Kidney capillary endothelial cell (primary cell): ENCODE measurements at regions not wholly inside any gene's neighbourhood (a gene's known extent, or its start where the extent isn't known, plus 50 kb on each side); places are given as distances from the start of the nearest gene placed in this dataset.
A peak's percentile ranks its signal among the peaks of the same experiment; 100 is the strongest.

Experiments
- DNase-seq: peaks from one replicate; pipeline ENCODE4 v3.0.0-alpha.2; 2018; ENCODE audit warnings: low spot score

DNA sequence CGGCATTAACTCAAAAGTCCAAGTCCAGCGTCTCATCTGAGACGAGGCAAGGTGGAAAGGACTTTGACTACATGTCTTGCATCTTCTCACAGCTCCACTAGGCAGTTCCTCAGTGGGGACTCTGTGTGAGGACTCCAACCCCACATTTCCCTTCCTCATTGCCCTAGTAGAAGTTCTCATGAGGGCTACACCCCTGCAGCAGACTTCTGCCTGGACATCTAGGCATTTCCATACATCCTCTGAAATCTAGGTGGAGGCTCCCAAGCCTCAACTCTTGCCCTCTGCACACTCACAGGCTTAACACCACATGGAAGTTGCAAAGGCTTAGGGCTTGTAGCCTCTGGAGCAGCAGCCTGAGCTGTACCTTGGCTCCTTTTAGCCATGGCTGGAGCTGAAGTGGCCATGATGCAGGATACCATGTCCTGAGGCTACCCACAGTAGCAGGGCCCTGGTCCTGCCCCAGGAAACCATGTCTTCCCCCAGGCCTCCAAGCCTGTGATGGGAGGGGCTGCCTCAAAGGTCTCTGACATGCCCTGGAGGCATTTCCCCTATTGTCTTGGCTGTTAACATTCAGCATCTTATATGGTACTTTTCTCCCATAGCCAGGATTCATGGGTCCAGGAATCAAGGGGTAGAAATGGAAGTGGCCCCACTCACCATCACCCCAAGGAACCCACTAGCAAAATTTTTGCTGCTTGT lies 194.6 kb upstream of the KCNG1 start:
- no peak for DNase-seq

DNA sequence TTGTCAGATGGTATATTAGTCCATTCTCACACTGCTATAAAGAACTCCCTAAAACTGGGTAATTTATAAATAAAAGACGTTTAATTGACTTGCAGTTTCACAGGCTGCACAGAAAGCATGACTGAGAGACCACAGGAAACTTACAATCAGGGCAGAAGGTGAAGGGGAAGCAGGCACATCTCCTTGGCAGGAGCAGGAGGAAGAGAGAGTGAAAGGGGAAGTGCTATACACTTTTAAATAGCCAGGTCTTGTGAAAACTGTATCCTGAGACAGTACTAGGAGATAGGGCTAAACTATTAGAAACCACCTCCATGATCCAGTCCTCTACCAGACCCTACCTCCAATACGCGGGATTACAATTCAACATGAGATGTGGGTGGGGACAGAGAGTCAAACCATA lies 193.9 kb upstream of the KCNG1 start:
- DNase-seq, result no peak

DNA sequence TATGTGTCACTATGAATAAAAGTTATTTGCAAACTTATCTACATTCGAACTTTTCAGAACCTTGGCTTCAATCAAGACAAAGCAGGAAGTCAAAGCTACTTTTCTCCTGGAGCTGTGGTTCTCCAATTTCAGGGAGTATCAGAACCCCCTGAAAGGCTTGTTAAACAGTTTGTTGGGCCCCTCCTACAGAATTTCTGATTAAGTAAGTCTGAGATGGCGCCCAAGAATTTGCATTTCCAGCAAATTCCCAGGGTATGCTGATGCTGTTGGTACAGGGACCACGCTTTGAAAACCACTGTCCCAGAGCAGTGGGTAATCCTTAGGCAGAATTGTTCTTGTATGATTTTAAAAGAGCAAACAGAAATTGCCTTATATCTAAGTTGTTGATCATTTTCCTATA lies 189.9 kb upstream of the KCNG1 start:
- no peak for DNase-seq

DNA sequence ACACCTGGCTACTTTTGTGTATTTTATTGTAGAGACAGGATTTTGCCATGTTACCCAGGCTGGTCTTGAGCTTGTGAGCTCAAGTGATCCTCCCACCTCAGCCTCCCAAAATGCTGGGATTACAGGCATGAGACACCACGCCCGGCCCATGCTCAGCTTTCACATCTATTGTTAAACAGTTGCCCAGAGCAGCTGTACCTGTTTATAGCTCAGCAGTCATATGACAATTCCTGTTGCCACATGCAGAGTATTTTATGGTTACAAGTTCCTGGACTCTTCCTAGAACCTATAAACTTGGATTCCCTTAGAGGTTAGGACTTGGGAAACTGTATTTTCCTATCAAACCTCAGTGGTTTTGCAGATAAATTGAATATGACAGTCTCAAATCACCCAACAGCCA lies 188.3 kb upstream of the KCNG1 start:
- no peak for DNase-seq

DNA sequence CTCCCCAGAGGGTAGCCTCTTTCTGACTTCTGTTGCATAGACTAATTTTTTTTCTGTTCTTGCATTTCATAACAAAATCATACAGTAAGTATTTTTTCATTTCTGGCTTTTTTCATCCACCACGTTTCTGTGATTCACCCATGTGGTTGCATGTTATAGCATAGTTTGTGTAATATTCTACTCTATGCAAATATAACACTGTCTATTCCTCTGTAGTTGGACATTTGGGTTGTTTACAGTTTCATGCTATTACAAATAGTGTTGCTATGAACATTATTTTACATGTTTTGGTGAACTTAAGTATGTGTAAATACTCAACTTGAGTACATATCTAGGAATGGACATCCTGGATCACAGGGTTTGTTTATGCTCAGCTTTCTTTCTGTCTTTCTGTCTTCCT lies 187.2 kb upstream of the KCNG1 start:
- no peak for DNase-seq

DNA sequence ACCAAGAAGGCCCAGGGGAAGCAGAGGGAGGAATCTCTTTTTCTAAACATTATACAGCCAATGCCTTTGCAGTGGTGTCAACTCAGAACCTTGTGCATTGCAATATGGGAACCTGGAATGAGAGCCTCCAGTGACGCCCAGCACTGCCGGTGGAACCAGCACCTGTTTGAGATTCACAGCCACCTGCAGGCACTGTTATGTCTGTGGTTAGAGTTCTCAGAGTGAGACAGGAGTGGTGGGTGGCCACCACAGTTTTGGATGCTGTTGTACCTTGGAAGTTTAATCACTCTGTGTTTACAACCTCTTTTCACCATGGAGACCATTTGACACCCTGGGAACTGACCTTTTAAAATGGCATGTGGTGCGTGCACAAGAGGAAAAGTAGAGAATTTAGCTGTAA lies 185.3 kb upstream of the KCNG1 start:
- DNase-seq, result no peak

DNA sequence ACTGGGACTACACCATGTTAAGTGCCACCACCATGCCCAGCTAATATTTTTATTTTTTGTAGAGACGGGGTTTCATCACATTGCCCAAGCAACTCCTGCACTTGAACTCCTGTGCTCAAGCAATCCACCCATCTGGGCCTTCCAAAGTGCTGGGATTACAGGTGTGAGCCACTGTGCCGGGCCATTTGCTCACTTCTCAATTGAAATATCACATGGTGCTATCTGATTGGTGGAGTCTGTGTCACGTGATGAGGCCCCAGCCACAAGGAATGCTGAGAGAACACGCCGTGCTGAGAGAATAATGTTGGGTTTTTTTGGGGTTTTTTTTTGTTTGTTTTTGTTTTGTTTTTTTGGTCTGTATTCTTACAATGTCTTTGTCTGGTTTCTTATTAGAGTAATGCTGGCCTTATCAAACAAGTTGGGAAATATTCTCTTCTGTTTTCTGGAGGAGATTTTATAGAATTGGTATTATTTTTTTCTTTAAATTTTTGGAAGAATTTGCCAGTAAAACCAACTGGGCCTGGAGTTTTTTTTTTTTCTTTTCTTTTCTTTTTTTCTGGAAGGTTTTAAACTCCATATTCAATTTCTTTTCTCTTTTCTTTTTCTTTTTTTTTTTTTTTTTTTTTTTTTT lies 183.2 kb upstream of the KCNG1 start:
- DNase-seq, result no peak

DNA sequence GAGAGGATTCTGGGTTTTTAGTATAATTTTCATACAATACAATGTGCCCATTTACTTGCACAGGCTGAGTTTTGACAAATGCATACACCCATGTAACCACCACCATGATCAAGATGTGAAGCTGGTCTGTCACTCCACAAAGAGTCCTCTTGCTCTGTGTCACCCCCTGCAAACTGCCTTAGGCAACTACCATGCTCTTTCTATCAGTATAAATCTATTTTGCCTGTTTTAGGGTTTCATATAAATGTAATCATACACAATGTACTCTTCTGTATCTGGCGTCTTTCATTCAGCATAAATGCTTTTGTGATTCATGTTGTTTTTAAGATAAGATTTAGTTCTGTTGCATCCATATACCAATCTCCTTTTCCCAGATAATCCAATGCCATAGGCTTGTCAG lies 181.9 kb upstream of the KCNG1 start:
- no peak for DNase-seq

DNA sequence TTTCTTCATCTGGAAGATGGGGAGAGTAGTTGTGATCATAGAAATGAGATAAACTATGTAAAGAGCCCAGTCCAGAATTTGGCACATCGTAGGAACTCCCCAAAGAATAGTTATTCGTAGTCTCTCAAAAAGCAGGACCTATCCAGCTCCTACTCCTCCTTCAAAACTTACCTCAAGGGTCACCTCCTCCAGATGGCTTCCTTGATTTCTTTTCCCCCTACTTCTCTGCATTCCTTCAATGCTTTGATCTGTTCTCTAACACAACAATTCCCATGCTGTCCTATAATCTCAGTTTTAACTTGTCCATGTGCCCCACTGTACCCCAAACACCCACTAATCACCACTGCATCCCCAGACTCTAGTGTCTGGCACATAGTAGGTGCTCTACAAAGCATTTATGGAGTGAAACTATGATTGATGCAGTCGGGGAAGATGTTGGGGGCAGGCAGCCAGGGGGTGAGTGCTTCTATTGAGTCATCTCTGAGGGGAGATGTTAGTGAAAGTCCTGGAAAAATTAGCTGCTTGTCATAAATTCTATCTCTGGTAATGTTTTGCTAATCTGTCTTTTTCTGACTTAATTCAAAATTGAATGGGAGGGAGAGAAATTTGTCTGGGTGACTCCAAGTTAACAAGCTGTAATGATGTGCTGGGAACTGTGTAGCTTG lies 181.3 kb upstream of the KCNG1 start:
- no peak for DNase-seq

DNA sequence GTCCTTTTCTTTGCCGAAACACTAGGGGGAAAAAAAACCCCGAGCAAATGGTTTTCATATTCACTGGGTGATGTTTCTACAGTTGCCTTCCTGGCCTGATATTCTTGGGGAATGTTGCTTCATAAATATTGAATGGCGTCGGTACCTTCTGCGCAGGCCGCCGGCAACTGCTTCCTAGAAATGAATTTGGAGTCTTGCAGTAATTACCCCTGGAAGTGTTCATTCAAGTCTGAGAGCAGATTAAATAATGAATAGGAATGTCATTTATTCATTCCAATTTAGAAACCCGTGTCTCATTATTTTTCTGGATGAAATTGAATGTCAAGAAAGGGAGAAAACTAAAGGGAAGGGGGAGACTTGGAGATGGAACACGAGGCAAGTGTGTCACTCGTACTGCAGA lies 179.4 kb upstream of the KCNG1 start:
- DNase-seq, result no peak

DNA sequence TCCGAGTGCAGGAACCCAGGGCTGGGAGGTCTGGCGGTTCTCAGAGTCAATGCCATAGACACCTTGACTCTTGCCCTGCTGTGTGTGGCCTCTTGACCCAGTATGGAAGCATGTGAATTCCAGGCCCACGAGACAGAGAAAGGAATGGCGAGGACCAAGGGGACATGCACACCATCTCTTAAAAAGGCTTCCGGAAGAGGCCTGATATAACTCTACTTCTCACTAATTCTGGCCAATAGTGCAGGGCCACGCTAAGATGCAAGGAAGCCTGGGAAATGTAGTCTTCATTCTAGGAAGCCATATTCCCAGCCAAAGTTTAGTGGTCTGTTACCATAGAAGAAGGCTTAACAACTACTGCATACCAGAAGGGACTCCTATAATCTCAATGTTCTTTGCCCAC lies 177.0 kb upstream of the KCNG1 start:
- DNase-seq, result no peak

DNA sequence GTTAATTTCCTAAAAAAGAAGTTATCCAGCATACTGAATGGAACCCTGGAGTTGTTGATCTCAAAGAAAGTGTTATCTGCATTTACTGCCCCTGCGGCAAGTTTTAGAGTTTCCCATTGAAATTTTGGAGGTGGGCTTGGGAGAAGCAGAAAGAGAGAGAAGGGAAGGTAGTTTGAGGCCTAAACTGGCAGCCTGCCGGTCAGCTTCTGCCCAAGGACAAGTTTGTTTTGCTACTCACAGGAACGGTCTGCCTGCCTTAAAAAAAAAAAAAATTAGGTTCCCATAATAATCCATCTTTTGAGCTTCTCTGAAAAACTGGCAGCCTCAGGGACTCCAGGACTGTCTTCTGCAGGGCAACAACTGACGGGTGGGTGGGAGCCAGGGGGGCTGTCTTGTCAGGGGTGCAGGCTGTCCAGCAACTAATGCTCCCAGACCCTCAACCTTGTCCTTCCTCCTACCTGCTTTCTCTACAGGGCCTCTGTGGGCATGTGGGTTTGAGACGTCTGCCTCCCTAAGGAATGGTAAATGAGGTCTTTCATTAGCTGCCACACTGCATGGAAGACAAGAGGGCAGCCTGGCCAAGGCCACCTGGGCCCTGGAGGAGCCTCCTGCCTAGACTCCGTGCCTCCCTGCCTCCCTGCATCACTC lies 176.1 kb upstream of the KCNG1 start:
- no peak for DNase-seq

DNA sequence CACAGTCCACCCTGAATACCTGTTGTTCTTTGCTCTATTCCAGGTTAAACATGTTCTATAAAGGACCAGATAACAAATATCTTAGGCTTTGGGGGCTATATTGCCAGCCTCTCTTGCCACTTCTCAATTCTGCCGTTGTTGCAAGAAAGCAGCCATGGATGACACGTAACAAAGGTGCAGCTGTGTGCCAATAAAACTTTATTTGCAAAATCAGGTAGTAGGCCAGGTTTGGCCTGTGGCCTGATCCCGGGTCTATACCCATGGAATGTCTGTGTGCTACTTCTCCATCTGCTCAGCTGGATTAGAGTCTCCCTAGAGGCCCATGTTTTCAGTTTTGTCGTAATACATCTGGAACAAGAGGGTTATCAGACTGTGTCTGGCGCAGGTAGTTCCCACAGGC lies 175.3 kb upstream of the KCNG1 start:
- no peak for DNase-seq

DNA sequence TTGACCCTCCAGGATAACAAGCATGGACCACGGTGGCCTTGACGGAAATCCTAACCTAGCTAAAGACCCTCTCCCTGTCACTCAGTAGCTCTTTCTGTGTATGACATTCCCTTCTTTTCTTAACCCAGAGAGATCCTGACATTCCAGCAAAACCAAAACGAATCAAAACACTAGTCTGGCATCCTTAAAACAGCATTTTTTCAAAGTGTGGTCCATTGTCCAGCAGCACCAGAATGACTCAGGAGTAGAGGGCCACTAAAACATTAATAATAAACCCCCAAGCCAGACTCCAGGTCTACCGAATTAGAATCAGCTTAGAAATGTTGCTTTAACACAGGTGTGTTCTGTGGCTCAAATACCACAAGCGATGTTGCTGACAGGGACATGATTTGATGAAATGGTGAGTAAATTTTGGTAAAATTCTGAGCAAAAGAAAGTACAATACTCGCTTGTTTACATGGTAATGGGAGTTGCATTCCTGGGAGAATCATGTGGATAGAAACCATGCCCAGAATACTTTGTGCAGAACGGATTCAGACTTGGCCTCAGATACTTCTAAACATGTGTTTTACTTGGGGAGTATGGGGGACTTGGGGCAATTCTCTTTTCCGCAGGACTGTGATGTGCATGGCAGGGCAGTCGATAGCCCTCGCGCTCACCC lies 174.2 kb upstream of the KCNG1 start:
- DNase-seq, result no peak

DNA sequence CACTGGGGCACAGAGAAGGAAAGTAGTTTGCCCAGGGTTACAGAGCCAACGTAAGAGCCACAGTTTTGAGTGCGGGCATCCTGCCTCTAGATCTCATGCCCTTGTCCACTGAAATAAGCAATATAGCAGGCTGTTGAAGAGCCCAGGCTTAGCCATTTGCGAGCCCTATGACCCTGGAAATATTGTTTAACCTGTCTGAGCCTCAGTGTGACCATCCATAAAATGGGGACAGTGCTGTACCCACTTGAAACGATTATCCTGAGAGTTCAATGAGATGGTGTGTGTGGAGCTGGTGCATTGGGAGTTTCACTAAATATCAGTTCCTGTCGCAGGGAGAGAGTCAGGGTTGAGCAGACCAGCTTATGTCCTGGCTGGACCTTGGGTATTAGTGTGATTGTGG lies 173.1 kb upstream of the KCNG1 start:
- DNase-seq, result no peak

DNA sequence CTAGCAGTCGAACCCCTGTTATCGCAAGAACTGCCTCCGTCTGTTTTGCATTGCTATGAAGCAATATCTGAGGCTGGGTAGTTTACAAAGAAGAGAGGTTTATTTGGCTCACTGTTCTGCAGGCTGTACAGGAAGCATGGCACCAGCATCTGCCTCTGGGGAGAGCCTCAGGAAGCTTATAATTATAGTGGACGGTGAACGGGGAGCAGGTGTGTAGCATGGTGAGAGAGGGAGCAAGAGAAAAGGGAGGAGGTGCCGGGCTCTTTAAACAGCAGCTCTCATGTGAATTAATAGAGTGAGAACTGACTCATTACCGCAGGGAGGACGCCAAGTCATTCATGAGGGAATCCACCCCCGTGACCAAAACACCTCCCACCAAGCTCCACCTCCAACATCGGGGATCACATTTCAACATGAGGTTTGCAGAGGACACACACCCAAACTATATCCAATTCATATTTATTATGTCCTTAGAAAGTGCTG lies 172.6 kb upstream of the KCNG1 start:
- no peak for DNase-seq

DNA sequence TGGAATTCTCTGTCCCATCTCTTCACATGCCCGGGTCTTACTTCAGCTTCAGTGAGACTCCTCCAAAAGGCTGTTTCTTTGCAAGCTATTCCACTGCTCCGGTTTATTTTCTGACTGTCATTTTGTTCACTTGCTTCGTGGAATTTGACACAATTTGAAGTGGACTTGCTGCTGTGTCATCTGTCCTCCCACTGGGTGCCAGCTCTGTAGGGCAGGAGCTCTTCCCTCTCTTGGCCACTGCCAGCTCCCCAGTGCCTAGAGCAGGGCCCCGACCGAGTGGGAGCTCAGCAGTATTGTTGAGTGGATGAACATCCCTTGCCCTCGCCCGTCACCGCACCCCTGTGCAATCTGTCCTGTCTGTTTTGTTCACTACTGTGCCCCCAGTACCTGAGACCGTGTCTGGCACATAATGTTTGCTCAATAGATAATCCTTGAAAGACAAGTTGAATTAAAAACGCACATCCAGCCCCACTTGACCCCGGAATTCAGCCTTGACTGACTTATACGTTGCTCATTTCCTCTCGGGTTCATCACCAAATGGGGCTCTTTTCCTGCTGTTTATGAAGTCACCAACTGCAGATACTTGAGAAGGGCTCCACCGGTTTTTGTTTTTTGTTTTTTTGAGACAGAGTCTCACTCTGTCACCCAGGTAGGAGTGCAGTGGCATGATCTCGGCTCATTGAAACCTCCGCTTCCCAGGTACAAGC lies 170.3 kb upstream of the KCNG1 start:
- DNase-seq, result peak; percentile 71

DNA sequence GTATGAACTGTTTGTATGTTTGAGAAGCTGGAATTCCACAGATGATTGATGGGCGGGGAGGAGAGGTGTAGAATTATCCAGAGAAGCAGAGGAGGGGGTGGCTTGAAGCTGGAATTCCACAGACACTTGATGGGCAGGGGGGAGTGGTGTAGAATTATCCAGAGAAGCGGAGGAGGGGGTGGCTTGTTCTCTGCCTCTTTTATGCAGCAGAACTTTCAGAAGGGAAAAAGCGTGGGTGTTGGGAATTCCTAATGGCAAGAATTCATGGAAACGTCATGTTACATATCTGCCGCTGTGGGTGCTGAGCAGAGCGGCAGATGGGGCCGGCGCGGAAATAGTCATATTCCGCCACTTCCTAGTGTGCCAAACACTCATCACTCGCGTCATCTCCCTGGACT lies 167.9 kb upstream of the KCNG1 start:
- DNase-seq, result no peak

DNA sequence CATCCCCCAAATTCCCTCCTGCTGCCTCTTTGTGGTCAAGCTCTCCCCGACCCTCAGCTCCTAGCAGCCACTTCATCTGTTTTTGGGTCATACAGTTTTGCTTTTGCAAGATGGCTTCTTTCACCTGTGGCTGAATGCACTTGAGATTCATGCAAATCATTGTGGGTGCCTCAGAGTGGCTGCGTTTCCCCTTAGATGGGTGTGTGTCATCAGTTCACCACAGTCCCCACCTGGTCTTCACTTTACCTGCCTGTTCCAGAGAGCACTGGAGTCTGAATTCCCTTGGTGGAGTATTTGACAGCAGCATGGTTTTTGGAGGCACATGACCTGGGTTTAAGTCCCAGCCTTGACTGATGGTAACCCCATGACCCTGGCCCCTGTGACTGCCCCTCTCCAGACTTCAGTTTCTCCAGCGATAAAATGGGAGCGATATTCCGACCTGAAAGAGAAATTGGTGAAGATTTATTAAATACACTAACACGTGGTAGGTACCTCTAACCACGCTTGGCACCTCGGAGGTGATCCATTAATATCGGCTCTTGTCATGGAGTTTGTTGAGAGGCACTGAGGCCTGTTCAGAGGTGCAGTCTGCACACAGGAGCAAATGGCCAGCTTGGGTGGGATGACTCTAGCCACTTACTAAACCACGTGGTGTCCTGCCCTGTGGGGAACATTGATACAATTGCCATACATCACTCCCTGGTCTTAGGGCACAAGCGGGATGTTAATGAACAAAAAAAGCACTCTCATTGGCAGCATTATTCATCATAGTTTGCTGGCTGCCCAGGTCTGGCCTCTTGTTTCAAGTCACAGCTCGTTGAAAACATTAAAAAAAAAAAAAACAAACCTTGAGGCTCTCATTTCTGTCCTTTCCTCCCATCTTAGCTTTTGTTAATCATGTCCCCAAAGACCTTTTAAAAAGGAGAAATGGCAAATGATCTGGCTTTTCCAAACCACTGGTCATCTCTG lies 167.2 kb upstream of the KCNG1 start:
- no peak for DNase-seq

DNA sequence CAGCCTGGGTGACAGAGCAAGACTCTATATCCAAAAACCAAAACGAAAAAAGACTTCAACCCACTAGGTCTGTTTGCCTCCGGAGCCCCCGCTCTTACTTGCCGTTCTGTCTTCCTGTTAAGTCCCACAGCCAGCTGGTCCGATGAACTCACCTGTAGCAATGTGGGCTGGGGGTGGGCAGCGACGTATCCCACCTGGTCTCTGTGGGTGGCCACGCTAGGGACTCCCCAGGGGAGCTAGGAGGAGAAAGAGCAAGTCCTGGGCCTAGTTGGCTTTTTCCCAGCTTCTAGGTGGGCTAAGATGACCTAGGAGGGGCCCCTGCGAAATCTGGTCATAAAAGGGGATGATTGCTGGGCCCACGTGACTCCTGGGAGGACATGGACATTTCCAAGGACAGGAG lies 166.0 kb upstream of the KCNG1 start:
- no peak for DNase-seq

DNA sequence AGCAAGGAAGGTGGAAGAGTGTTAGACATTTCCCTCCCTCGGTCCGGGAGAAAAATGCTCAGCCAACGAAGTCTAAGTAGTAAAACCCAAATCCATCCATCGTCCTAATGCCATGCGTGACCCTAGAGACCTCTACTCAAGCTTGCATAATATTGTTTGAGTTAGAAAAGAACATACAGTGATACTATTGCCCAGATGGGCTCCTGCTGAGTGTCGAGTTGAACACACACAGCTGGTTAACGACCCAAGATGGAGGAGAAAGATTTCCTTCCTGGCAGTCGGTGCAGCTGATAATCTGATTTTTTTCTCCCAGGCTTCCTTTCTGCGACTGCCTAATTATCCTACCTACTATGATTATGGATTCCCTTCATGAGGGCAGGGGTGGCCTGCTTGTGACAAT lies 164.4 kb upstream of the KCNG1 start:
- no peak for DNase-seq
